GM12878 (cell line): ENCODE measurements at regions not wholly inside any gene's neighbourhood (a gene's known extent, or its start where the extent isn't known, plus 50 kb on each side); places are given as distances from the start of the nearest gene placed in this dataset.

ENCODE experiments used
- ATAC-seq: fragments of 200-7000 bp; cut with Tn5 transposase; 3 replicates; pipeline ENCODE4 v1.9.1; 2020; ENCODE audit warnings: mild to moderate bottlenecking, moderate library complexity
- BruUV-seq: library from RNA; stranded (reverse); fragments of 400-500 nt; replicated peaks from 2 replicates; lab custom pipeline; 2021; lab: Mats Ljungman, UMichigan
- CTCF ChIA-PET: fragments of 300-600 bp; sonication (Branson Sonifier 250); formaldehyde crosslinking; extraction: SDS; loops from one replicate; lab custom pipeline; 2021; ENCODE audit warnings: inconsistent platforms; lab: Yijun Ruan, JAX
- POLR2A ChIA-PET: fragments of 350-600 bp; formaldehyde crosslinking; extraction: SDS; loops from one replicate; lab custom pipeline; 2021; ENCODE audit warnings: inconsistent platforms; lab: Charles Lee
- RAD21 ChIA-PET: fragments of 300-600 bp; sonication (Branson Sonifier 250); formaldehyde crosslinking; loops from one replicate; lab custom pipeline; 2023; ENCODE audit warnings: antibody characterized with exemption; ENCODE audit not compliant: unreplicated experiment; lab: Charles Lee
- SMC1A ChIA-PET: fragments of 300-600 bp; sonication (Branson Sonifier 250); formaldehyde crosslinking; loops from one replicate; lab custom pipeline; 2023; ENCODE audit not compliant: unreplicated experiment, uncharacterized antibody; lab: Charles Lee
- DNase-seq: peaks from one replicate; pipeline ENCODE4 v3.0.0-alpha.2; 2011; ENCODE audit warnings: low read depth, low spot score
- FAIRE-seq: peaks from 3 replicates; lab custom pipeline; 2011; peaks lifted over from hg19 to GRCh38; lab: Jason Lieb, UNC
- H2AFZ ChIP-seq: 2 replicates; pipeline ENCODE4 v1.6.0; 2011; ENCODE audit warnings: low read depth, low read length, control low read depth; ENCODE audit not compliant: control insufficient read depth
- H3K27ac ChIP-seq: 2 replicates; pipeline ENCODE4 v1.5.1; 2011; ENCODE audit warnings: control low read depth; ENCODE audit not compliant: control insufficient read depth, insufficient read depth
- H3K27me3 ChIP-seq, 2 experiments: replicated peaks in 1 of 2; 2 replicates each; pipeline versions ENCODE4 v1.6.0 to v1.6.1; 2011; ENCODE audit warnings: low read length in 1 of 2; ENCODE audit not compliant: control insufficient read depth in 2 of 2, insufficient read depth in 2 of 2
- H3K36me3 ChIP-seq, 2 experiments: 2 replicates each; pipeline ENCODE4 v1.5.1; 2011; ENCODE audit warnings: low read length in 1 of 2; ENCODE audit not compliant: control insufficient read depth in 2 of 2, insufficient read depth in 2 of 2
- H3K4me1 ChIP-seq: 2 replicates; pipeline ENCODE4 v1.6.1; 2011; ENCODE audit warnings: mild to moderate bottlenecking, low read length, moderate library complexity, mixed read lengths; ENCODE audit not compliant: control insufficient read depth, insufficient read depth
- H3K4me2 ChIP-seq: 2 replicates; pipeline ENCODE4 v1.6.0; 2011; ENCODE audit warnings: control low read depth; ENCODE audit not compliant: control insufficient read depth, insufficient read depth
- H3K4me3 ChIP-seq: fragments of 200-600 bp; sonication (generic); 2 replicates; pipeline ENCODE4 v1.5.1; 2016
- H3K79me2 ChIP-seq: 2 replicates; pipeline ENCODE4 v1.6.0; 2011; ENCODE audit warnings: low read length; ENCODE audit not compliant: control insufficient read depth, insufficient read depth
- H3K9ac ChIP-seq: 2 replicates; pipeline ENCODE4 v1.8.0; 2011; ENCODE audit warnings: low read length, control low read depth, mixed read lengths; ENCODE audit not compliant: control insufficient read depth, insufficient read depth
- H3K9me3 ChIP-seq: replicated peaks from 3 replicates; pipeline ENCODE4 v1.5.1; 2011; ENCODE audit warnings: mild to moderate bottlenecking, low read length; ENCODE audit not compliant: control insufficient read depth, insufficient read depth
- H4K20me1 ChIP-seq: 2 replicates; pipeline ENCODE4 v1.6.0; 2011; ENCODE audit not compliant: control insufficient read depth, insufficient read depth
- BRCA1 ChIP-seq: IDR thresholded peaks from 2 replicates; pipeline ENCODE4 v1.6.1; 2011; ENCODE audit warnings: low read depth, low read length, improper control_type of control experiment
- CHD2 ChIP-seq: IDR thresholded peaks from 2 replicates; pipeline ENCODE4 v1.6.1; 2011; ENCODE audit warnings: low read depth, low read length, improper control_type of control experiment, borderline replicate concordance
- DPF2 ChIP-seq: fragments of 450-650 bp; IDR thresholded peaks from 2 replicates; pipeline ENCODE4 v1.6.1; 2017; ENCODE audit warnings: mild to moderate bottlenecking
- NBN ChIP-seq: fragments of 450-650 bp; IDR thresholded peaks from 2 replicates; pipeline ENCODE4 v1.6.1; 2016
- PAX8 ChIP-seq: fragments of 450-650 bp; IDR thresholded peaks from 2 replicates; pipeline ENCODE4 v1.6.1; 2017; ENCODE audit warnings: mild to moderate bottlenecking, moderate library complexity
- PML ChIP-seq: IDR thresholded peaks from 2 replicates; pipeline ENCODE4 v1.6.1; 2012; ENCODE audit warnings: low read length, inconsistent platforms
- SIX5 ChIP-seq: IDR thresholded peaks from 2 replicates; pipeline ENCODE4 v1.6.1; 2011; ENCODE audit warnings: mild to moderate bottlenecking, low read depth, low read length, moderate library complexity; ENCODE audit not compliant: severe bottlenecking
- SMAD5 ChIP-seq: IDR thresholded peaks from 2 replicates; pipeline ENCODE4 v1.6.1; 2016; ENCODE audit warnings: antibody characterized with exemption, low read depth
- TAF1 ChIP-seq: IDR thresholded peaks from 2 replicates; pipeline ENCODE4 v1.6.1; 2011; ENCODE audit warnings: mild to moderate bottlenecking, low read depth, low read length, borderline replicate concordance
- TCF3 ChIP-seq: IDR thresholded peaks from 2 replicates; pipeline ENCODE4 v1.6.1; 2012; ENCODE audit warnings: low read depth, mild to moderate bottlenecking, low read length, borderline replicate concordance; ENCODE audit not compliant: insufficient read depth
- USF2 ChIP-seq: IDR thresholded peaks from 2 replicates; pipeline ENCODE4 v1.6.1; 2011; ENCODE audit warnings: low read depth, low read length, improper control_type of control experiment, borderline replicate concordance
- WGBS: methylation state at CpG from one replicate; pipeline ENCODE4 v1.1.6; 2016; ENCODE audit warnings: low lambda C conversion rate; ENCODE audit not compliant: insufficient replicate concordance, insufficient coverage; ENCODE audit errors: missing lambda C conversion rate; 5-methylcytosine and 5-hydroxymethylcytosine counted together
- in situ Hi-C: fragments of 300-500 bp; cut with MboI; formaldehyde crosslinking; loops from 9 replicates; pipeline ENCODE4 v1.14.3; 2018; ENCODE audit warnings: mixed read lengths
- intact Hi-C: fragments of 100-400 bp; cut with micrococcal nuclease; formaldehyde crosslinking; loops from one replicate; pipeline ENCODE4 v1.14.2; 2022; ENCODE audit not compliant: unreplicated experiment
- TF ChIP-seq, protein P1 (sequence below): IDR thresholded peaks from 2 replicates; pipeline ENCODE4 v1.6.1; 2012; ENCODE audit warnings: low read depth, low read length, improper control_type of control experiment
- TF ChIP-seq, protein P2 (sequence below): IDR thresholded peaks from 2 replicates; pipeline ENCODE4 v1.6.1; 2012; ENCODE audit warnings: mild to moderate bottlenecking, low read depth, low read length
- TF ChIP-seq, protein P3 (sequence below): fragments of 450-650 bp; IDR thresholded peaks from 2 replicates; pipeline ENCODE4 v1.6.1; 2018; ENCODE audit warnings: borderline replicate concordance, mild to moderate bottlenecking; ENCODE audit not compliant: partially characterized antibody
- TF ChIP-seq, protein P4 (sequence below): fragments of 450-650 bp; IDR thresholded peaks from 2 replicates; pipeline ENCODE4 v1.6.1; 2017; ENCODE audit warnings: mild to moderate bottlenecking, moderate library complexity

DNA sequence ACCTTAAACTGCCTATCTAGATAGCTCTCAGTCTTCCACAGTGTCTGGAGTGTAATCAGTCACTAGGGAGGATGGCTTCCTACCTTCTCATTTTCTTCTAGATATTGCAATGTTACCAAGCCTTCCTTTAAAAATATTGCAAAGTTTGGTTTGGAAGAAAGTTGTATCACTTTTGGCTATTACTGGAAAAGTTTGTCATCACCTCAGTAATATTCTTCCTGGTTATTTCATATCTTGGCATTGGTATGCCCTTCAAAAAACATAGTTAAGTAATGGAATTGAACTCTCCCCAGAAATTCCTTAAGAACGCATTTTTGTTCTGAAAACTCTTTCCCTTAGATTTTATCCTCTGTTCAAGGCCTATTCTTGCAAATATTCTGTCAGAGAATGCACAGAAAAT lies 179.3 kb upstream of the MME start:
- WGBS, result 4% methylated on average over 1 of the region's 1 CpG
- ChIA-PET POLR2A (no interaction called here), CTCF (no interaction called here), SMC1A (no interaction called here), RAD21 (no interaction called here)
- Histone ChIP-seq H3K9me3 (no peaks in the 10 kb centered on the region), H4K20me1 (no peaks in the 10 kb centered on the region), H2AFZ (no peak overlapping the region), H3K9ac (no peak overlapping the region), H3K79me2 (no peaks in the 10 kb centered on the region), H3K36me3 (no peaks in the 10 kb centered on the region), H3K27me3 (no peaks in the 10 kb centered on the region), H3K27ac (no peak overlapping the region), H3K4me1 (no peaks in the 10 kb centered on the region), H3K4me3 (no peak overlapping the region), H3K4me2 (no peak overlapping the region)
- BruUV-seq, result no TSS peak
- FAIRE-seq, result no peak
- no peak for DNase-seq
- intact Hi-C loops, result no loop called here
- no peak for ATAC-seq
- in situ Hi-C loops, result no loop called here
- no peak for TF ChIP-seq DPF2
- TF ChIP-seq, protein P1, sequence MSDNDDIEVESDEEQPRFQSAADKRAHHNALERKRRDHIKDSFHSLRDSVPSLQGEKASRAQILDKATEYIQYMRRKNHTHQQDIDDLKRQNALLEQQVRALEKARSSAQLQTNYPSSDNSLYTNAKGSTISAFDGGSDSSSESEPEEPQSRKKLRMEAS, result no peak
- TF ChIP-seq, protein P2, sequence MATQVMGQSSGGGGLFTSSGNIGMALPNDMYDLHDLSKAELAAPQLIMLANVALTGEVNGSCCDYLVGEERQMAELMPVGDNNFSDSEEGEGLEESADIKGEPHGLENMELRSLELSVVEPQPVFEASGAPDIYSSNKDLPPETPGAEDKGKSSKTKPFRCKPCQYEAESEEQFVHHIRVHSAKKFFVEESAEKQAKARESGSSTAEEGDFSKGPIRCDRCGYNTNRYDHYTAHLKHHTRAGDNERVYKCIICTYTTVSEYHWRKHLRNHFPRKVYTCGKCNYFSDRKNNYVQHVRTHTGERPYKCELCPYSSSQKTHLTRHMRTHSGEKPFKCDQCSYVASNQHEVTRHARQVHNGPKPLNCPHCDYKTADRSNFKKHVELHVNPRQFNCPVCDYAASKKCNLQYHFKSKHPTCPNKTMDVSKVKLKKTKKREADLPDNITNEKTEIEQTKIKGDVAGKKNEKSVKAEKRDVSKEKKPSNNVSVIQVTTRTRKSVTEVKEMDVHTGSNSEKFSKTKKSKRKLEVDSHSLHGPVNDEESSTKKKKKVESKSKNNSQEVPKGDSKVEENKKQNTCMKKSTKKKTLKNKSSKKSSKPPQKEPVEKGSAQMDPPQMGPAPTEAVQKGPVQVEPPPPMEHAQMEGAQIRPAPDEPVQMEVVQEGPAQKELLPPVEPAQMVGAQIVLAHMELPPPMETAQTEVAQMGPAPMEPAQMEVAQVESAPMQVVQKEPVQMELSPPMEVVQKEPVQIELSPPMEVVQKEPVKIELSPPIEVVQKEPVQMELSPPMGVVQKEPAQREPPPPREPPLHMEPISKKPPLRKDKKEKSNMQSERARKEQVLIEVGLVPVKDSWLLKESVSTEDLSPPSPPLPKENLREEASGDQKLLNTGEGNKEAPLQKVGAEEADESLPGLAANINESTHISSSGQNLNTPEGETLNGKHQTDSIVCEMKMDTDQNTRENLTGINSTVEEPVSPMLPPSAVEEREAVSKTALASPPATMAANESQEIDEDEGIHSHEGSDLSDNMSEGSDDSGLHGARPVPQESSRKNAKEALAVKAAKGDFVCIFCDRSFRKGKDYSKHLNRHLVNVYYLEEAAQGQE, result no peak
- TF ChIP-seq, protein P3, sequence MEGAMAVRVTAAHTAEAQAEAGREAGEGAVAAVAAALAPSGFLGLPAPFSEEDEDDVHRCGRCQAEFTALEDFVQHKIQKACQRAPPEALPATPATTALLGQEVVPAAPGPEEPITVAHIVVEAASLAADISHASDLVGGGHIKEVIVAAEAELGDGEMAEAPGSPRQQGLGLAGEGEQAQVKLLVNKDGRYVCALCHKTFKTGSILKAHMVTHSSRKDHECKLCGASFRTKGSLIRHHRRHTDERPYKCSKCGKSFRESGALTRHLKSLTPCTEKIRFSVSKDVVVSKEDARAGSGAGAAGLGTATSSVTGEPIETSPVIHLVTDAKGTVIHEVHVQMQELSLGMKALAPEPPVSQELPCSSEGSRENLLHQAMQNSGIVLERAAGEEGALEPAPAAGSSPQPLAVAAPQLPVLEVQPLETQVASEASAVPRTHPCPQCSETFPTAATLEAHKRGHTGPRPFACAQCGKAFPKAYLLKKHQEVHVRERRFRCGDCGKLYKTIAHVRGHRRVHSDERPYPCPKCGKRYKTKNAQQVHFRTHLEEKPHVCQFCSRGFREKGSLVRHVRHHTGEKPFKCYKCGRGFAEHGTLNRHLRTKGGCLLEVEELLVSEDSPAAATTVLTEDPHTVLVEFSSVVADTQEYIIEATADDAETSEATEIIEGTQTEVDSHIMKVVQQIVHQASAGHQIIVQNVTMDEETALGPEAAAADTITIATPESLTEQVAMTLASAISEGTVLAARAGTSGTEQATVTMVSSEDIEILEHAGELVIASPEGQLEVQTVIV, result no peak
- TF ChIP-seq BRCA1, result no peak
- no peak for TF ChIP-seq SMAD5
- TF ChIP-seq TCF3, result no peak
- TF ChIP-seq NBN, result no peak
- no peak for TF ChIP-seq USF2
- no peak for TF ChIP-seq CHD2
- no peak for TF ChIP-seq TAF1
- TF ChIP-seq, protein P4, sequence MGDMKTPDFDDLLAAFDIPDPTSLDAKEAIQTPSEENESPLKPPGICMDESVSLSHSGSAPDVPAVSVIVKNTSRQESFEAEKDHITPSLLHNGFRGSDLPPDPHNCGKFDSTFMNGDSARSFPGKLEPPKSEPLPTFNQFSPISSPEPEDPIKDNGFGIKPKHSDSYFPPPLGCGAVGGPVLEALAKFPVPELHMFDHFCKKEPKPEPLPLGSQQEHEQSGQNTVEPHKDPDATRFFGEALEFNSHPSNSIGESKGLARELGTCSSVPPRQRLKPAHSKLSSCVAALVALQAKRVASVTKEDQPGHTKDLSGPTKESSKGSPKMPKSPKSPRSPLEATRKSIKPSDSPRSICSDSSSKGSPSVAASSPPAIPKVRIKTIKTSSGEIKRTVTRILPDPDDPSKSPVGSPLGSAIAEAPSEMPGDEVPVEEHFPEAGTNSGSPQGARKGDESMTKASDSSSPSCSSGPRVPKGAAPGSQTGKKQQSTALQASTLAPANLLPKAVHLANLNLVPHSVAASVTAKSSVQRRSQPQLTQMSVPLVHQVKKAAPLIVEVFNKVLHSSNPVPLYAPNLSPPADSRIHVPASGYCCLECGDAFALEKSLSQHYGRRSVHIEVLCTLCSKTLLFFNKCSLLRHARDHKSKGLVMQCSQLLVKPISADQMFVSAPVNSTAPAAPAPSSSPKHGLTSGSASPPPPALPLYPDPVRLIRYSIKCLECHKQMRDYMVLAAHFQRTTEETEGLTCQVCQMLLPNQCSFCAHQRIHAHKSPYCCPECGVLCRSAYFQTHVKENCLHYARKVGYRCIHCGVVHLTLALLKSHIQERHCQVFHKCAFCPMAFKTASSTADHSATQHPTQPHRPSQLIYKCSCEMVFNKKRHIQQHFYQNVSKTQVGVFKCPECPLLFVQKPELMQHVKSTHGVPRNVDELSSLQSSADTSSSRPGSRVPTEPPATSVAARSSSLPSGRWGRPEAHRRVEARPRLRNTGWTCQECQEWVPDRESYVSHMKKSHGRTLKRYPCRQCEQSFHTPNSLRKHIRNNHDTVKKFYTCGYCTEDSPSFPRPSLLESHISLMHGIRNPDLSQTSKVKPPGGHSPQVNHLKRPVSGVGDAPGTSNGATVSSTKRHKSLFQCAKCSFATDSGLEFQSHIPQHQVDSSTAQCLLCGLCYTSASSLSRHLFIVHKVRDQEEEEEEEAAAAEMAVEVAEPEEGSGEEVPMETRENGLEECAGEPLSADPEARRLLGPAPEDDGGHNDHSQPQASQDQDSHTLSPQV, result no peak
- no peak for TF ChIP-seq PAX8
- no peak for TF ChIP-seq PML
- no peak for TF ChIP-seq SIX5
